H1 (cell line): ENCODE measurements at regions not wholly inside any gene's neighbourhood (a gene's known extent, or its start where the extent isn't known, plus 50 kb on each side); places are given as distances from the start of the nearest gene placed in this dataset.

Experiments used
- CTCF ChIA-PET: fragments of 300-600 bp; sonication (Branson Sonifier 250); formaldehyde crosslinking; loops from one replicate; lab custom pipeline; 2021; ENCODE audit not compliant: partially characterized antibody; lab: Charles Lee
- POLR2A ChIA-PET: fragments of 300-600 bp; sonication (Branson Sonifier 250); formaldehyde crosslinking; loops from one replicate; lab custom pipeline; 2021; ENCODE audit warnings: inconsistent platforms; ENCODE audit not compliant: partially characterized antibody; lab: Charles Lee
- DNase-seq, 2 experiments: peaks; one replicate each; pipeline versions ENCODE4 v3.0.0 to v3.0.0-alpha.2; 2010 to 2022; ENCODE audit warnings: low spot score in 2 of 2, low read depth in 1 of 2, mixed read lengths in 1 of 2
- FAIRE-seq: peaks from 2 replicates; lab custom pipeline; 2011; peaks lifted over from hg19 to GRCh38; lab: Jason Lieb, UNC
- H2AFZ ChIP-seq: 2 replicates; pipeline ENCODE4 v1.8.1; 2012; ENCODE audit warnings: low read length, inconsistent platforms
- H2AK5ac ChIP-seq: 2 replicates; pipeline ENCODE4 v1.6.1; 2013; ENCODE audit warnings: low read depth, low read length
- H2BK120ac ChIP-seq: replicated peaks from 2 replicates; pipeline ENCODE3; 2013; ENCODE audit warnings: low read depth, low read length, inconsistent platforms
- H2BK12ac ChIP-seq: 2 replicates; pipeline ENCODE4 v1.6.1; 2013; ENCODE audit warnings: low read depth, low read length
- H2BK15ac ChIP-seq: 2 replicates; pipeline ENCODE4 v1.6.1; 2013; ENCODE audit warnings: low read length
- H2BK20ac ChIP-seq: 2 replicates; pipeline ENCODE4 v1.6.1; 2013; ENCODE audit warnings: low read length
- H2BK5ac ChIP-seq: 2 replicates; pipeline ENCODE4 v1.6.1; 2013; ENCODE audit warnings: low read depth, low read length
- H3K14ac ChIP-seq: 2 replicates; pipeline ENCODE4 v1.6.1; 2013; ENCODE audit warnings: inconsistent platforms; ENCODE audit not compliant: insufficient read length
- H3K18ac ChIP-seq: 2 replicates; pipeline ENCODE4 v1.6.1; 2013; ENCODE audit warnings: low read length; ENCODE audit errors: extremely low read depth
- H3K23ac ChIP-seq: 2 replicates; pipeline ENCODE4 v1.6.1; 2013; ENCODE audit warnings: inconsistent platforms; ENCODE audit not compliant: insufficient read length
- H3K23me2 ChIP-seq: 2 replicates; pipeline ENCODE4 v1.6.1; 2013; ENCODE audit warnings: low read depth, low read length
- H3K27ac ChIP-seq: 2 replicates; pipeline ENCODE4 v1.6.1; 2011; ENCODE audit warnings: low read depth, low read length, inconsistent platforms
- H3K27me3 ChIP-seq, 4 experiments: replicated peaks in 1 of 4; 1 replicate in 1 of 4; 2 replicates in 3 of 4; pipeline versions ENCODE4 v1.6.1 to v1.8.1; 2011 to 2013; ENCODE audit warnings: low read length in 3 of 4, mild to moderate bottlenecking in 3 of 4, inconsistent platforms in 2 of 4, mixed read lengths in 2 of 4, moderate library complexity in 1 of 4; ENCODE audit not compliant: control insufficient read depth in 3 of 4, insufficient read depth in 3 of 4; ENCODE audit errors: extremely low read depth in 1 of 4
- H3K36me3 ChIP-seq, 4 experiments: 2 replicates each; pipeline versions ENCODE4 v1.6.1 to v1.8.1; 2011 to 2013; ENCODE audit warnings: mild to moderate bottlenecking in 4 of 4, low read length in 3 of 4, moderate library complexity in 2 of 4, control low read depth in 1 of 4, inconsistent platforms in 1 of 4; ENCODE audit not compliant: insufficient read depth in 4 of 4, control insufficient read depth in 2 of 4
- H3K4ac ChIP-seq: replicated peaks from 2 replicates; pipeline ENCODE3; 2013; ENCODE audit warnings: low read length, low read depth, mixed read lengths, inconsistent platforms; ENCODE audit not compliant: insufficient read length
- H3K4me1 ChIP-seq, 4 experiments: replicated peaks in 1 of 4; 1 replicate in 1 of 4; 2 replicates in 3 of 4; pipeline versions ENCODE4 v1.6.1 to v1.8.1; 2011 to 2013; ENCODE audit warnings: low read length in 3 of 4, inconsistent platforms in 2 of 4, mixed read lengths in 1 of 4; ENCODE audit not compliant: insufficient read depth in 4 of 4, control insufficient read depth in 3 of 4
- H3K4me2 ChIP-seq, 2 experiments: 2 replicates each; pipeline versions ENCODE4 v1.6.1 to v1.8.1; 2011 to 2013; ENCODE audit warnings: low read depth in 2 of 2, low read length in 2 of 2, control low read depth in 1 of 2, inconsistent platforms in 1 of 2, mild to moderate bottlenecking in 1 of 2; ENCODE audit not compliant: insufficient read depth in 1 of 2
- H3K4me3 ChIP-seq, 4 experiments: fragments of 200-600, 300-600 bp in 1 of 4; sonication (generic), shearing (Covaris generic), sonication (Bioruptor Twin) in 1 of 4; 2 replicates each; pipeline versions ENCODE4 v1.5.1 to v1.8.1; 2011 to 2016; ENCODE audit warnings: low read length in 4 of 4, low read depth in 3 of 4, control low read depth in 2 of 4, inconsistent platforms in 2 of 4, mild to moderate bottlenecking in 2 of 4, mixed read lengths in 1 of 4, moderate library complexity in 1 of 4; ENCODE audit not compliant: insufficient read depth in 2 of 4; ENCODE audit errors: extremely low read depth in 1 of 4
- H3K56ac ChIP-seq: replicated peaks from 2 replicates; pipeline ENCODE3; 2013; ENCODE audit warnings: low read depth, mild to moderate bottlenecking, mixed read lengths, low read length, inconsistent platforms; ENCODE audit not compliant: insufficient read length
- H3K79me1 ChIP-seq: 2 replicates; pipeline ENCODE4 v1.6.1; 2013; ENCODE audit warnings: low read depth, low read length, control low read depth
- H3K79me2 ChIP-seq, 2 experiments: 2 replicates each; pipeline versions ENCODE4 v1.6.1 to v1.8.1; 2012 to 2013; ENCODE audit warnings: low read length in 2 of 2, mild to moderate bottlenecking in 2 of 2, inconsistent platforms in 1 of 2; ENCODE audit not compliant: insufficient read depth in 2 of 2, control insufficient read depth in 1 of 2
- H3K9ac ChIP-seq, 4 experiments: replicated peaks in 1 of 4; 1 replicate in 1 of 4; 2 replicates in 3 of 4; pipeline versions ENCODE4 v1.6.1 to v1.8.1; 2011 to 2013; ENCODE audit warnings: low read depth in 3 of 4, low read length in 3 of 4, control low read depth in 2 of 4, mild to moderate bottlenecking in 2 of 4, moderate library complexity in 2 of 4, inconsistent platforms in 1 of 4; ENCODE audit errors: extremely low read depth in 1 of 4
- H3K9me3 ChIP-seq, 2 experiments: 2 replicates each; pipeline versions ENCODE4 v1.6.1 to v1.8.1; 2012 to 2013; ENCODE audit warnings: mild to moderate bottlenecking in 2 of 2, moderate library complexity in 2 of 2, control low read depth in 1 of 2, inconsistent platforms in 1 of 2, low read depth in 1 of 2, low read length in 1 of 2, mixed read lengths in 1 of 2; ENCODE audit not compliant: insufficient read depth in 2 of 2
- H4K20me1 ChIP-seq, 2 experiments: replicated peaks in 1 of 2; 2 replicates each; pipeline versions ENCODE3 to v1.8.1; 2011 to 2013; ENCODE audit warnings: inconsistent platforms in 2 of 2, low read length in 2 of 2, mild to moderate bottlenecking in 1 of 2; ENCODE audit not compliant: insufficient read depth in 2 of 2, control insufficient read depth in 1 of 2
- H4K5ac ChIP-seq: 2 replicates; pipeline ENCODE4 v1.6.1; 2013; ENCODE audit warnings: low read length, low read depth, mixed read lengths, inconsistent platforms; ENCODE audit not compliant: insufficient read length
- H4K8ac ChIP-seq: 2 replicates; pipeline ENCODE4 v1.8.0; 2013; ENCODE audit warnings: mild to moderate bottlenecking, moderate library complexity, low read length, inconsistent platforms; ENCODE audit not compliant: insufficient read depth; ENCODE audit errors: extremely low read depth
- H4K91ac ChIP-seq: replicated peaks from 2 replicates; pipeline ENCODE3; 2013; ENCODE audit warnings: low read length, mixed read lengths, inconsistent platforms; ENCODE audit not compliant: insufficient read length
- CREB1 ChIP-seq: IDR thresholded peaks from 2 replicates; pipeline ENCODE4 v1.6.1; 2012; ENCODE audit warnings: inconsistent platforms
- POU5F1 ChIP-seq: IDR thresholded peaks from 2 replicates; pipeline ENCODE4 v1.6.1; 2011; ENCODE audit warnings: low read depth, mild to moderate bottlenecking, low read length, moderate library complexity
- TEAD4 ChIP-seq: IDR thresholded peaks from 2 replicates; pipeline ENCODE4 v1.6.1; 2012; ENCODE audit warnings: low read depth, low read length, inconsistent platforms, mixed read lengths
- WGBS, 2 experiments: shearing (Covaris generic) in 1 of 2; methylation state at CpG; one replicate each; pipeline versions ENCODE4 v1.1.6 to v1.1.7; 2013 to 2015; ENCODE audit warnings: low lambda C conversion rate in 2 of 2, mixed read lengths in 2 of 2, inconsistent platforms in 1 of 2, low coverage in 1 of 2, missing lambda C conversion rate in 1 of 2; ENCODE audit not compliant: insufficient replicate concordance in 2 of 2, insufficient coverage in 1 of 2, insufficient read length in 1 of 2; ENCODE audit errors: extremely low coverage in 1 of 2, missing lambda C conversion rate in 1 of 2; 5-methylcytosine and 5-hydroxymethylcytosine counted together

DNA sequence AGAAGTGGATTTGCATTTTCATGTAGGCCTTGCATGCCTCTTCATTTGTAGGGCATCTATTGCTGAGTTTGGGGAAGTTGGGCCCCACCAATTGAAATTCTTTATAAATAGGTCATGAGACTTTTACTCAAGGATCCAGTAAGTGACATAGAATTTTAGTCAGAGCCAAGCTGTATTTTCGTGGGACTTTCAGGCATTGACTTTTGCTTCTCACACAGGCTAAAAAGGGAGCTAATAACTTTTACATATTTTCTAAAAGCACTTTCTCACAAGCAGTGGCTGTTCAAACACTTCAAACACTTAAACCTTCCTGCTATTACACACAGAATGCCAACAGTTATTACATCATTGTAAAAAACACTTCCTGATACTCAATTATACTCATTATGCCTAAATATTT is 260.5 kb downstream of the MSRB3 start:
- no peak overlapping the region for H4K5ac ChIP-seq
- H3K14ac ChIP-seq: no peak overlapping the region
- no peak overlapping the region for H2BK5ac ChIP-seq
- H2AK5ac ChIP-seq: no peak overlapping the region
- FAIRE-seq (no peak), DNase-seq (no peak)
- H3K18ac ChIP-seq: no peak overlapping the region
- no peaks in the 10 kb centered on the region for H3K36me3 ChIP-seq
- H3K4ac ChIP-seq: no peak overlapping the region
- no peak overlapping the region for H3K9ac ChIP-seq
- H3K4me3 ChIP-seq: no peak overlapping the region
- peaks cover 3 to 8% of the 10 kb centered on the region in 2 experiments; a peak in 3 of 4 replicates for H3K9me3 ChIP-seq
- H3K56ac ChIP-seq: no peak overlapping the region
- no peak overlapping the region for H2BK120ac ChIP-seq
- no peak overlapping the region for H2AFZ ChIP-seq
- no peak overlapping the region for H3K27ac ChIP-seq
- H2BK15ac ChIP-seq: no peak overlapping the region
- no peaks in the 10 kb centered on the region for H3K79me2 ChIP-seq
- no peak overlapping the region for H4K8ac ChIP-seq
- H2BK20ac ChIP-seq: no peak overlapping the region
- no peaks in the 10 kb centered on the region for H3K23me2 ChIP-seq
- POLR2A ChIA-PET: no interaction called here
- TF ChIP-seq POU5F1: no peak
- TF ChIP-seq TEAD4: no peak
- TF ChIP-seq CREB1: no peak
- TF ChIP-seq, all 59 proteins: peak for 0
- no peak overlapping the region for H2BK12ac ChIP-seq
- H4K20me1 ChIP-seq: no peaks in the 10 kb centered on the region
- 80% methylated on average over 1 of the region's 1 CpG; no CpG with 5 or more reads in 1 of the 2 experiments for WGBS, 2 experiments
- H3K79me1 ChIP-seq: no peaks in the 10 kb centered on the region
- H3K4me1 ChIP-seq: peaks cover 0 to 1% (median 0%) of the 10 kb centered on the region in 4 experiments; a peak in 2 of 7 replicates
- H3K4me2 ChIP-seq: no peak overlapping the region
- CTCF ChIA-PET: interaction anchor here (0.9 to 1.5 kb wide), 2 partner anchors 8 to 63 kb away, joined by 3 read pairs; no protein-coding TSS in a partner anchor
- H4K91ac ChIP-seq: no peak overlapping the region
- no peaks in the 10 kb centered on the region; a peak in 1 of 7 replicates for H3K27me3 ChIP-seq
- no peak overlapping the region for H3K23ac ChIP-seq
